GM18505 (cell line): ENCODE measurements at regions not wholly inside any gene's neighbourhood (a gene's known extent, or its start where the extent isn't known, plus 50 kb on each side); places are given as distances from the start of the nearest gene placed in this dataset.
"Not testable (repeated sequence)": the region's sequence is repeated elsewhere in the genome, so short reads cannot be mapped to it uniquely, and the experiment has no call there.

Experiments used
- ATAC-seq: cut with Tn5 transposase; IDR thresholded peaks from one replicate; pipeline ENCODE4 v1.9.1; 2021; ENCODE audit not compliant: unreplicated experiment
- POLR2A ChIP-seq: IDR thresholded peaks from 4 replicates; pipeline ENCODE4 v1.6.1; 2011; ENCODE audit warnings: borderline replicate concordance; ENCODE audit not compliant: insufficient read depth, insufficient read length; ENCODE audit errors: extremely low read depth

DNA sequence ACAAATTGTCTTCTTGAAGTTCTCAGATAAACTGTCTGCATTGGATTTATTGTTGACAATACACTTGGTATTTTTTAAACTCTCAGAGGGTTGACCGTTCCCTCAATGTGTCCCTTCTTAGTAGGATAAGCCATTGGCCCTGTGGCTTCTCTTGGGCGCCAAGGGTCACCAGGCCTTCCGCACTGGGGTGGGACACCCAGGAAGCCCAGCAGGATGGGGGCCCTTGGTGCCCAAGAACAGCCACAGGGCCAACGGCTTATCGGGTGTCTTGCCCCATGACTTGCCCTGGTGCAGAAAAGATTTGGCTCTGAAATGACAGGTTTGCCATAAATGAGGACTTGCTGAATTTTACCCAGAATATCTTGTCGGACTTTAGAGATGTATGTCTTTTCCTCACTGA, 375.0 kb downstream of the IRX2 start:
- TF ChIP-seq POLR2A = no peak
- ATAC-seq = no peak

- no peak for ATAC-seq
- TF ChIP-seq POLR2A = no peak
Observed at GRCh38 chr5:2375757-2376250, 375.7 kb downstream of the IRX2 start.

- TF ChIP-seq POLR2A = no peak
- ATAC-seq = no peak
Observed at GRCh38 chr5:2375291-2375690, 376.2 kb downstream of the IRX2 start.

- no peak for TF ChIP-seq POLR2A
- no peak for ATAC-seq
Observed at GRCh38 chr5:2374703-2375102, 376.8 kb downstream of the IRX2 start.

DNA sequence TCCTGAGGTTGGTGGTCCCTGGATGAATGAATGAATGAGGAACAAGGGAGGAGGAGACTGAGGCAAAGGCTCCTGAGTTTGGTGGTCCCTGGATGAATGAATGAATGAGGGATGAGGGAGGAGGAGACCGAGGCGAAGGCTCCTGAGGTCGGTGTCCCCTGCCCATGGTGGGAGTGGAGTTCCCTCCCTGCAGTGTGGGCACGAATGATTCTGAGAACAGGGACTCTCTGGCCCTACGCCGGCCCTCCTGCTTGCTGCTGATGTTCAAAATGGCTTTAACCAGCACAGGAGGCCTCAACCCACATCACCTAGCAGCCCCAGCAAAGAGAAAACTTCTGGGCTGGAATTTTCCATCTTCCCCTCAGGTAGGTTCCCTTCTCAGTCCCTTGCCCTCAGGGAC, 377.8 kb downstream of the IRX2 start:
- TF ChIP-seq POLR2A = no peak
- no peak for ATAC-seq

GRCh38 chr5:2371419-2371710, 380.1 kb downstream of the IRX2 start:
- TF ChIP-seq POLR2A = no peak
- no peak for ATAC-seq

- TF ChIP-seq POLR2A = no peak
- ATAC-seq = no peak
Observed at GRCh38 chr5:2370626-2371418, 380.7 kb downstream of the IRX2 start.

- no peak for TF ChIP-seq POLR2A
Observed at GRCh38 chr5:2369178-2369577, 382.3 kb downstream of the IRX2 start.

GRCh38 chr5:2366816-2367215, 384.7 kb downstream of the IRX2 start:
- TF ChIP-seq POLR2A = no peak
- ATAC-seq = no peak

More at GRCh38 chr5:2369178-2369577, 382.3 kb downstream of the IRX2 start:
- no peak for ATAC-seq

GRCh38 chr5:2357309-2357708, 394.2 kb downstream of the IRX2 start:
- ATAC-seq = no peak
- no peak for TF ChIP-seq POLR2A

DNA sequence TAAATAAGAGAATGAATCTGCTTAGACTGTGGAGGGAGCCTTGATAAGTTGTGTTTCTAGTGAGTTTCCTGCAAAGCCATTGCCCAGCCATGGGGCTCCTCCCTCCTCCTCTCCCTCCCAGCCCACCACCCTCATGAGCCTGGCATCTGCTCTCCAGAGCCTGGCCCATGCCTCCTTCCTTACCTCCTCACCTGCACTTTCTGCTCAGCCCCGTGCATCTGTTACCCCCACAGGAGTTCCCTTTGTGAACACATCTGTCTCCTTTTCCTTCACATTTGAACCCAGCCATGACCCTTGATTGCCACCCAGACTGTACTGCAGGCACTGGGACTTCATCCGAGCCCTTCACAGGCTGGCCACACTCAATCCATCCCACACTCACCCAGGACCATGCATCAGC, 395.6 kb downstream of the IRX2 start:
- no peak for TF ChIP-seq POLR2A
- no peak for ATAC-seq

DNA sequence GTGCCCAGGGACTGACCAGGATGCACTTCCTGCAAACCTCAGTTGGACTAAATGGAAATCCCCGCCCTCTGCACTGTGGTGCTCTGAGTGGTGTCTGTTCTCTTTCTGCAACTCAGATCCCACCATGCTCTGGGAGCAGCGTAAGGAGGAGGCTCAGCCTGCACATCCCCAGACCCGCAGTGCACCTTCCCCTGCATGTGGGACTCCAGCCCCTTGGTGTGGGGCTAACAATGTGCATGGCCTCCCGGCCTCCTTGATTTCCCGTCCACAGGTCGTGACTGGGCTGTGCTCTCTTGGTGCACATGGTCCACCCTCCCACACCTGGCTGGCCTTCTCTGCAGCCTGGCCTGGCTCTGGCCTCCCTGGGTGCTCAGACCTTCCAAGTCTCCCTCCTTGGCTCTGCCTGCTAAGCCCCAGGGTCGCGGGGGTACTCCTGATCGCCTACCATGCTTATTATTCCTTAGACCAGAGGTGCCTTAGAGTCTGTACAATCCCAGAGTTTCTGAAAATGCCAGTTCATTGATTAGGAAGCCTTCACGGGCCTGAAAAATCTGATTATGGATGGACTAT, 397.5 kb downstream of the IRX2 start:
- no peak for ATAC-seq

GRCh38 chr5:2353211-2353610, 398.3 kb downstream of the IRX2 start:
- no peak for TF ChIP-seq POLR2A
- no peak for ATAC-seq

More for the DNA sequence above, 397.5 kb downstream of the IRX2 start:
- TF ChIP-seq POLR2A = no peak

DNA sequence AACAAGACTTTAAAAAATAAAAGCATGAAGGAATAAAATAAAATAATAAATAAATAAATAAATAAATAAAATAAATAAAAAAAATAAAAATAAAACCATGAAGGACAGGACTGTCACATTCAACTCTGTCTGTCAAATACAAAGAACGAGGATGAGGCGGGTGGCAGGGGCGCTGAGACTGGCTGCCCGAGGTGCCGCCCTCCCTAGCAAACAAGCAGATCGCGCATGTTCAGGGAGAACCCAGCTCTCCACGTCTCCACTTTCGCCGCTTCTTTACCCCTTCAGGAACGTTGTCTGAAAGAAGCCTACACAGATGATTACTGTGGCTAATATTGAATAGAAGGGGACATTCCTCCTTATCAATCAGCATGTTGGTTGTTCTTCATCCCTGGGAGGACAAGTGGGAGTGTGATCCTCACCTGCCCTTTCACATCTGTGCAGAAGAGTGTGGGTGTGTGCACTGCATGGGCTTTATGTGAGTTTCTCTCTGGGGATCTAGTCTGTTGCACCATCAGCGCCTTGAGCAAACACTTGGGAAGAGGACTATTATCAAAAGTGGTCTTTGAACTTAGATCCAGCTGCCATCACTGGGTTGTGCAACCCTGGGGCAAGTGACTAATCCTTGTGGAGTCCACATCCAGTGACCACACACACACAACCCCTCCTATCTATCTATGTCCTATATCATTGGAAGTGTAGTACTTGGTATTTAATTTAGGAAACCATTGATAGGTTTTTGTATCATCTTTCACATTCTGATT, 399.2 kb downstream of the IRX2 start:
- no peak for ATAC-seq

DNA sequence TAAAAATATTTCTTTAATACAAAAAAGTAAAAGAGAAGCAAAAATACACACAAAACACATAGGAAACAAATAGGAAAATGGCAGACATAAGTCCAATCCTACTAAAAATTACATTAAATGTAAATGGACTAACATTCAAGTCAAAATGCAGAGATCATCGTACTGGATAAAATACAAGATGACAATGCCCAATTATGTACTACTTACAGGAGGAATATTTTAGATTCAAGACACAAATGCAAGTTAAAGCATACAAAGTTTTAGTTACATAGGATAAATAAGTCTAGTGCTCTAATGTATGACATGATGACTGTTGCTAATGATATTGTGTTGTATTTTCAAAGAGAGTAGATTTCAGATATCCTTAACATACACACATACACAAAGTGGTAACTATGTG, 401.7 kb downstream of the IRX2 start:
- ATAC-seq = not testable (repeated sequence)

More for the DNA sequence above, 399.2 kb downstream of the IRX2 start:
- TF ChIP-seq POLR2A = no peak

GRCh38 chr5:2338686-2339085, 412.8 kb downstream of the IRX2 start:
- no peak for TF ChIP-seq POLR2A
- no peak for ATAC-seq
